ENCODE measurements at regions not wholly inside any gene's neighbourhood (a gene's known extent, or its start where the extent isn't known, plus 50 kb on each side); places are given as distances from the start of the nearest gene placed in this dataset.

- Histone ChIP-seq H3K4me1 (ENCODE audit: low read depth, poor library complexity, severe bottlenecking) (peaks cover 3% of the 10 kb centered on the region), H3K27me3 (ENCODE audit: insufficient read depth, low read depth) (no peaks in the 10 kb centered on the region), H3K4me2 (no peak overlapping the region), H2AFZ (ENCODE audit: low read depth) (no peak overlapping the region), H3K4me3 (IDR thresholded peaks at IDR 0.05; ENCODE audit: insufficient read depth, low read depth, low read length) (no peak overlapping the region), H3K36me3 (ENCODE audit: insufficient read depth) (no peaks in the 10 kb centered on the region), H3K79me2 (ENCODE audit: insufficient read depth, low read depth) (no peaks in the 10 kb centered on the region), H3K27ac (no peak overlapping the region), H4K20me1 (ENCODE audit: insufficient read depth) (no peaks in the 10 kb centered on the region), H3K9ac (no peak overlapping the region)
- no peak for TF ChIP-seq CTCF (conservative IDR thresholded peaks at IDR 0.05; ENCODE audit: low read depth, low read length)
Observed at GRCh38 chr21:38683222-38683621, 122.5 kb upstream of the ETS2 start.

- H3K4me1 ChIP-seq (ENCODE audit: low read depth, poor library complexity, severe bottlenecking), result no peaks in the 10 kb centered on the region
- TF ChIP-seq CTCF (conservative IDR thresholded peaks at IDR 0.05; ENCODE audit: low read depth, low read length), result no peak
- no peak overlapping the region for H3K27ac ChIP-seq
- no peak overlapping the region for H3K9ac ChIP-seq
- H3K4me3 ChIP-seq (IDR thresholded peaks at IDR 0.05; ENCODE audit: insufficient read depth, low read depth, low read length), result no peak overlapping the region
- no peak overlapping the region for H2AFZ ChIP-seq (ENCODE audit: low read depth)
- H3K36me3 ChIP-seq (ENCODE audit: insufficient read depth), result no peaks in the 10 kb centered on the region
- no peaks in the 10 kb centered on the region for H3K27me3 ChIP-seq (ENCODE audit: insufficient read depth, low read depth)
- H3K79me2 ChIP-seq (ENCODE audit: insufficient read depth, low read depth), result no peaks in the 10 kb centered on the region
- no peaks in the 10 kb centered on the region for H4K20me1 ChIP-seq (ENCODE audit: insufficient read depth)
- H3K4me2 ChIP-seq, result no peak overlapping the region
Observed at GRCh38 chr21:38688068-38688467, 117.7 kb upstream of the ETS2 start.

- no peaks in the 10 kb centered on the region for H4K20me1 ChIP-seq (ENCODE audit: insufficient read depth)
- no peaks in the 10 kb centered on the region for H3K36me3 ChIP-seq (ENCODE audit: insufficient read depth)
- H3K9ac ChIP-seq, result no peak overlapping the region
- no peak for TF ChIP-seq CTCF (conservative IDR thresholded peaks at IDR 0.05; ENCODE audit: low read depth, low read length)
- H3K27me3 ChIP-seq (ENCODE audit: insufficient read depth, low read depth), result no peaks in the 10 kb centered on the region
- no peak overlapping the region for H3K4me2 ChIP-seq
- H3K27ac ChIP-seq, result no peak overlapping the region
- H3K79me2 ChIP-seq (ENCODE audit: insufficient read depth, low read depth), result no peaks in the 10 kb centered on the region
- H3K4me1 ChIP-seq (ENCODE audit: low read depth, poor library complexity, severe bottlenecking), result no peaks in the 10 kb centered on the region
- H2AFZ ChIP-seq (ENCODE audit: low read depth), result no peak overlapping the region
- H3K4me3 ChIP-seq (IDR thresholded peaks at IDR 0.05; ENCODE audit: insufficient read depth, low read depth, low read length), result no peak overlapping the region
Observed at GRCh38 chr21:38691631-38692030, 114.1 kb upstream of the ETS2 start.

GRCh38 chr21:38696579-38696978, 109.2 kb upstream of the ETS2 start:
- Histone ChIP-seq H3K36me3 (ENCODE audit: insufficient read depth) (no peaks in the 10 kb centered on the region), H3K4me3 (IDR thresholded peaks at IDR 0.05; ENCODE audit: insufficient read depth, low read depth, low read length) (no peak overlapping the region), H3K4me1 (ENCODE audit: low read depth, poor library complexity, severe bottlenecking) (no peaks in the 10 kb centered on the region), H3K4me2 (no peak overlapping the region), H4K20me1 (ENCODE audit: insufficient read depth) (no peaks in the 10 kb centered on the region), H3K79me2 (ENCODE audit: insufficient read depth, low read depth) (no peaks in the 10 kb centered on the region), H3K27ac (no peak overlapping the region), H2AFZ (ENCODE audit: low read depth) (no peak overlapping the region), H3K27me3 (ENCODE audit: insufficient read depth, low read depth) (no peaks in the 10 kb centered on the region), H3K9ac (no peak overlapping the region)
- no peak for TF ChIP-seq CTCF (conservative IDR thresholded peaks at IDR 0.05; ENCODE audit: low read depth, low read length)

GRCh38 chr21:38699048-38699447, 106.7 kb upstream of the ETS2 start:
- Histone ChIP-seq H3K4me2 (no peak overlapping the region), H2AFZ (ENCODE audit: low read depth) (no peak overlapping the region), H3K79me2 (ENCODE audit: insufficient read depth, low read depth) (no peaks in the 10 kb centered on the region), H3K4me3 (IDR thresholded peaks at IDR 0.05; ENCODE audit: insufficient read depth, low read depth, low read length) (no peak overlapping the region), H3K4me1 (ENCODE audit: low read depth, poor library complexity, severe bottlenecking) (no peaks in the 10 kb centered on the region), H3K36me3 (ENCODE audit: insufficient read depth) (no peaks in the 10 kb centered on the region), H4K20me1 (ENCODE audit: insufficient read depth) (no peaks in the 10 kb centered on the region), H3K27me3 (ENCODE audit: insufficient read depth, low read depth) (no peaks in the 10 kb centered on the region), H3K27ac (no peak overlapping the region), H3K9ac (no peak overlapping the region)
- TF ChIP-seq CTCF (conservative IDR thresholded peaks at IDR 0.05; ENCODE audit: low read depth, low read length), result no peak

Data from KMS-11 (cell line).